ENCODE measurements at regions not wholly inside any gene's neighbourhood (a gene's known extent, or its start where the extent isn't known, plus 50 kb on each side); places are given as distances from the start of the nearest gene placed in this dataset.

GRCh38 chr13:99055735-99056134 lies 77.9 kb upstream of the DOCK9 start:
- DNase-seq: no peak

GRCh38 chr13:99056381-99057014 lies 78.6 kb upstream of the DOCK9 start:
- DNase-seq: no peak

GRCh38 chr13:99057310-99057975 lies 79.6 kb upstream of the DOCK9 start:
- DNase-seq: no peak

- DNase-seq: no peak
These were observed 80.9 kb upstream of the DOCK9 start for GRCh38 chr13:99058527-99059495.

GRCh38 chr13:99059498-99060075 lies 81.7 kb upstream of the DOCK9 start:
- no peak for DNase-seq

- DNase-seq: no peak
These were observed 83.5 kb upstream of the DOCK9 start for GRCh38 chr13:99061411-99061810.

- peak; percentile 55 to 85 for DNase-seq
These were observed 84.7 kb upstream of the DOCK9 start for GRCh38 chr13:99062593-99062992.

- no peak for DNase-seq
These were observed 85.3 kb upstream of the DOCK9 start for GRCh38 chr13:99063178-99063577.

- no peak for DNase-seq
These were observed 86.1 kb upstream of the DOCK9 start for GRCh38 chr13:99063952-99064351.

- no peak for DNase-seq
These were observed 86.9 kb upstream of the DOCK9 start for GRCh38 chr13:99064624-99065234.

- DNase-seq: no peak
These were observed 87.6 kb upstream of the DOCK9 start for GRCh38 chr13:99065235-99066015.

- no peak for DNase-seq
These were observed 88.4 kb upstream of the DOCK9 start for GRCh38 chr13:99066219-99066618.

- DNase-seq: no peak
These were observed 89.5 kb upstream of the DOCK9 start for GRCh38 chr13:99067159-99067985.

- no peak for DNase-seq
These were observed 93.3 kb upstream of the DOCK9 start for GRCh38 chr13:99071211-99071610.

- no peak for DNase-seq
These were observed 93.8 kb upstream of the DOCK9 start for GRCh38 chr13:99071666-99072065.

GRCh38 chr13:99072356-99072755 lies 94.5 kb upstream of the DOCK9 start:
- no peak for DNase-seq

- DNase-seq: no peak
These were observed 95.1 kb upstream of the DOCK9 start for GRCh38 chr13:99072941-99073340.

GRCh38 chr13:99074693-99075092 lies 96.8 kb upstream of the DOCK9 start:
- DNase-seq: no peak

GRCh38 chr13:99075268-99076191 lies 97.7 kb upstream of the DOCK9 start:
- no peak for DNase-seq
